Testis (tissue), 2 donors: ENCODE measurements at regions not wholly inside any gene's neighbourhood (a gene's known extent, or its start where the extent isn't known, plus 50 kb on each side); places are given as distances from the start of the nearest gene placed in this dataset.

Experiments used
- DNase-seq: peaks from one replicate; pipeline ENCODE4 v3.0.0-alpha.2; 2019
- H3K27ac ChIP-seq, 2 donors: fragments of 200-600 bp; sonication (generic); one replicate each; pipeline ENCODE4 v1.5.1; 2019
- H3K27me3 ChIP-seq: fragments of 200-600 bp; sonication (generic); one replicate; pipeline ENCODE4 v1.5.1; 2019
- H3K36me3 ChIP-seq: fragments of 200-600 bp; sonication (generic); one replicate; pipeline ENCODE4 v1.5.1; 2017; ENCODE audit warnings: low read depth; ENCODE audit errors: missing control alignments
- H3K4me1 ChIP-seq: fragments of 200-600 bp; sonication (generic); one replicate; pipeline ENCODE4 v1.5.1; 2019
- H3K4me3 ChIP-seq, 2 donors: fragments of 200-600 bp; sonication (generic); one replicate each; pipeline ENCODE4 v1.5.1; 2017 to 2019
- H3K9me3 ChIP-seq: fragments of 200-600 bp; sonication (generic); one replicate; pipeline ENCODE4 v1.5.1; 2017
- POLR2A ChIP-seq: fragments of 450-650 bp; IDR thresholded peaks from one replicate; pipeline ENCODE4 v1.6.1; 2017; ENCODE audit warnings: antibody characterized with exemption, mild to moderate bottlenecking, moderate library complexity
- WGBS, 2 donors: methylation state at CpG; one replicate each; pipeline ENCODE4 v1.1.5; 2018; 5-methylcytosine and 5-hydroxymethylcytosine counted together
- intact Hi-C: fragments of 100-400 bp; cut with DNase I; formaldehyde crosslinking; loops from one replicate; pipeline ENCODE4 v1.15.1; 2023; ENCODE audit warnings: low total_unique reads
- TF ChIP-seq, protein P1 (sequence below), 3 experiments: fragments of 450-650 bp in 2 of 3; fragments of 200-600 bp in 1 of 3; sonication (generic) in 1 of 3; IDR thresholded peaks; one replicate each; pipeline ENCODE4 v1.5.1; 2016 to 2019; ENCODE audit warnings: antibody characterized with exemption in 3 of 3, mild to moderate bottlenecking in 2 of 3, moderate library complexity in 1 of 3

DNA sequence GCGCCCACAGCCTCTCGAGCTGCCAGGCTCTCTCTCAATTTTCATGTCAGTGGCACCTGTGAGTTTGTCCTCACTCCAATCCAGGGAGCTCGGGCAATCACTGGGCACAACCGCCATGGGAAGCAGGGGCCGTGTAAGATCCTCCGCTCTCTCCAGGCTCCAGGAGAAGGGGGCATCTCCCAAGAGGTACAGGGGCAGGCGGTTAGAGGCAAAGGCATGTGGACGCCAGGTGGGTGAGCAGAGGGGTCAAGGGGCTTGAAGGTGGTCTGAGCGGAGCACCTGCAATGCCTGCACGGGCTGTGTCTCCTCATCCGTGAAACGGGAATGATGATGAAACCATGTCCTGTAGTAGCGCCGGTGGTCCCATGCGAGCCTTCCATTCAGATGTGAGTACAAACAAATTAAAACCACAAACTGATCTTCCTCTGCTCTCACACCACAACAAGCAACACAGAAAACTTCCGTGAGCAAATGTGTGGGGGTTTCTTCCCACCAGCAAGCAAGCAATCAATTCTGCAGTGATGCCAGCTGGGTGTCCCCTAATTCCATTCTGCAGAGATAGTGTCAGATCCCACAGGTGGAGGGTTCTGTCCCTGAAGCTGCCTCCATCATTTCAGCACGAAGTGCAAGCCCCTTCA lies 222.5 kb upstream of the PMEPA1 start:
- H3K4me1 ChIP-seq = no peaks in the 10 kb centered on the region
- no peak for TF ChIP-seq POLR2A
- TF ChIP-seq, protein P1, sequence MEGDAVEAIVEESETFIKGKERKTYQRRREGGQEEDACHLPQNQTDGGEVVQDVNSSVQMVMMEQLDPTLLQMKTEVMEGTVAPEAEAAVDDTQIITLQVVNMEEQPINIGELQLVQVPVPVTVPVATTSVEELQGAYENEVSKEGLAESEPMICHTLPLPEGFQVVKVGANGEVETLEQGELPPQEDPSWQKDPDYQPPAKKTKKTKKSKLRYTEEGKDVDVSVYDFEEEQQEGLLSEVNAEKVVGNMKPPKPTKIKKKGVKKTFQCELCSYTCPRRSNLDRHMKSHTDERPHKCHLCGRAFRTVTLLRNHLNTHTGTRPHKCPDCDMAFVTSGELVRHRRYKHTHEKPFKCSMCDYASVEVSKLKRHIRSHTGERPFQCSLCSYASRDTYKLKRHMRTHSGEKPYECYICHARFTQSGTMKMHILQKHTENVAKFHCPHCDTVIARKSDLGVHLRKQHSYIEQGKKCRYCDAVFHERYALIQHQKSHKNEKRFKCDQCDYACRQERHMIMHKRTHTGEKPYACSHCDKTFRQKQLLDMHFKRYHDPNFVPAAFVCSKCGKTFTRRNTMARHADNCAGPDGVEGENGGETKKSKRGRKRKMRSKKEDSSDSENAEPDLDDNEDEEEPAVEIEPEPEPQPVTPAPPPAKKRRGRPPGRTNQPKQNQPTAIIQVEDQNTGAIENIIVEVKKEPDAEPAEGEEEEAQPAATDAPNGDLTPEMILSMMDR (IDR thresholded peaks at IDR 0.05) = no peak
- 85 to 92% methylated on average over 15 to 17 of the region's 17 CpGs for WGBS, 2 donors
- intact Hi-C loops = no loop called here
- DNase-seq = no peak
- no peaks in the 10 kb centered on the region for H3K36me3 ChIP-seq
- H3K9me3 ChIP-seq = no peaks in the 10 kb centered on the region
- no peak overlapping the region for H3K4me3 ChIP-seq
- H3K27ac ChIP-seq = no peak overlapping the region
- no peaks in the 10 kb centered on the region for H3K27me3 ChIP-seq

DNA sequence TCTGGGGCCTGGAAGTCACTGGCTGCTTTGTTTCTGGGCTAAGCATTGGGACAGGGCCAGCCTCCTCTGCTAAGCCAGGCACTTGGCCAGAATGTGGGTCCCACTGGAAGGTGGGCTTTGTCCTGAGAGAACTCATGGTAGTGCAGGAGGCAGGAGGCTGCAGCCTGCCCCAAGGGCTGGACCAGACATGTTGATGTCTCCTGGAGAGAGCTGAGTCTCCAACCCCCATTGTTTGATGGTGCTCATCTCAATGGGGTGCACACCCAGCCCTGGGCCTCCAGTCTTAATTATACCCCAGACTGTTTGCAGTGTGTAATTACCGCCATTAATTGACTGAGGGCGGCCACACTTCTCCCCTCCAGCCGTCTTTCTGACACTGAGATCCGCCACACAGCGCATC lies 220.5 kb upstream of the PMEPA1 start:
- 88 to 94% methylated on average over 5 of the region's 5 CpGs for WGBS, 2 donors
- intact Hi-C loops = no loop called here

DNA sequence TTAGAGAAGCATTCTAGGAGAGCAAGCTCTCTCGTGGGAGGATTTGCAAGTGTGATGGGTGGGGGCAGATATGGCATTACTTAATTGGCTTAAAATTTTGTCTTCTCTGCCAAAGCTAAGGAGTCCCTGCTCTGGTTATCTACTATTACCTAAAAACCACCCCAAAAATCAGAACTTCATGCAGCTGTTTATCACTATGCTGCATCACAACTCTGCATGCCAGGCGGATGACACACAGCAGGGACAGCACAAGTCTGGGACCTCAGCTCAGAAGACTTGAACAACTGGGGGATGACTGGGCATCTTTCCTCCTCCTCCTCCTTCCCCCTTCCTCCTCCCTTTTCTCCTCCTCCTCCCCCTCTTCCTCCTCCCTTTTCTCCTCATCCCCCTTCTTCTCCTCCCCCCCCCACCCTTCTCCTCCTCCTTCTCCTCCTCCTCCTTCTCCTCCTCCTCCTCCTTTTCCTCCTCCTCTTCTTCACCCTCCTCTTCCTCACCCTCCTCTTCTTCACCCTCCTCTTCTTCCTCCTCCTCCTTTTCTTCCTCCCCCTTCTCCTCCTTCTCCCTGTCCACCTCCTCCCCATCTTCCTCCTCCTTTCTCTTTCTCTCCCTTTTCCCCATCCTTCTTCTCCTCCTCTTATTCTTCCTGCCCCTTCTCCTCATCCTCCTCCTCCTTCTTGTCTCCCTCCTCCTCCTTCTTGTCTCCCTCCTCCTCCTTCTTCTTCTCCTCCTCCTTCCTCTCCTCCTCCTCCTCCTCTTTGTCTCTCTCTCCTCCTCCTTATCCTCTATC lies 218.6 kb upstream of the PMEPA1 start:
- intact Hi-C loops = no loop called here
- no peak overlapping the region for H3K4me3 ChIP-seq
- no peaks in the 10 kb centered on the region for H3K36me3 ChIP-seq
- WGBS, 2 donors = 57 to 58% methylated on average over 2 of the region's 2 CpGs
- no peak for DNase-seq
- no peaks in the 10 kb centered on the region for H3K4me1 ChIP-seq
- H3K27me3 ChIP-seq = no peaks in the 10 kb centered on the region
- H3K27ac ChIP-seq = no peak overlapping the region
- no peak for TF ChIP-seq POLR2A
- TF ChIP-seq, protein P1 (IDR thresholded peaks at IDR 0.05) = no peak
- H3K9me3 ChIP-seq = no peaks in the 10 kb centered on the region

More for the DNA sequence above, 220.5 kb upstream of the PMEPA1 start:
- Histone ChIP-seq H3K27me3 (no peaks in the 10 kb centered on the region), H3K4me1 (no peaks in the 10 kb centered on the region), H3K27ac (no peak overlapping the region), H3K9me3 (no peaks in the 10 kb centered on the region), H3K4me3 (no peak overlapping the region), H3K36me3 (no peaks in the 10 kb centered on the region)
- no peak for DNase-seq
- TF ChIP-seq, protein P1 (IDR thresholded peaks at IDR 0.05) = no peak
- no peak for TF ChIP-seq POLR2A

DNA sequence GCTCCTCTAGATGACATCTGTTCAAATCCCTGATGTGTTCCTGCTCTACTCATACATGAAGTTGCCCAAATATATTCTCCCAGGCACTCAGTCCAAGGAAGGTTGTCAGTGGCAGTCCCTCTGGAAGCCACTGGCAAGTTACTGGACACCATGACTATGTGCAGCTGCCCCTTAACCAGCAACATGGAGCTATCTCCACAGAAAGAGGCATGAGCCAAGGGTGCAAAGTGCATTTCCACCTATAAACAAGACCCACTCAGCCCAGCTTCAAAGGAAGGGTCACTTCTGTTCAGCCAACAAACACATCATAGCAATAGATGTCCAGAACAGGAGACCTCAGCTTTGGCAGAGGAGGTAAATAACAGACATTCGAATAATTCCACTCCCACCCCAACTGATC lies 217.6 kb upstream of the PMEPA1 start:
- Histone ChIP-seq H3K4me3 (no peak overlapping the region), H3K9me3 (no peaks in the 10 kb centered on the region), H3K36me3 (no peaks in the 10 kb centered on the region), H3K4me1 (no peaks in the 10 kb centered on the region), H3K27ac (no peak overlapping the region), H3K27me3 (no peaks in the 10 kb centered on the region)
- intact Hi-C loops = no loop called here
- WGBS, 2 donors = 70 to 100% methylated on average over 1 of the region's 1 CpG
- TF ChIP-seq POLR2A = no peak
- TF ChIP-seq, protein P1 (IDR thresholded peaks at IDR 0.05) = no peak
- no peak for DNase-seq

DNA sequence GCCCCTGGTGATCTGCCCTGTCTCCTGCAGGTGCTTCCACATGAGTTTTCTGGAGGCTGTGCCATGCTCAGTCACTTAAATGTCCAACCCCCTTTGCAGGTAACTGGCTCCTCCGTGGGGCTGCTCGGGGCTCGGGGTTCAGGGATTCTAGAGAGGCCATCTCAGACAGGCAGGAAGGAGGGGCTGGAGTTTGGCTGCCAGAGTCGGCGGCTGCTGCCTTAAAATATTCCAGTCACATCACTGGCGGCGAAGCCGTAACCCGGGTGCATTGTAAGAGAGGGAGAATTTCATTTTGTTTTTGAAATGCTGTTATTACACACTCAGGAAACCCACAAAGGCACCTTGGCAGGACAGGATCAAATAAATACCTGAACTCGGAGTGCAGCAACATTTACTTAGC lies 212.9 kb upstream of the PMEPA1 start:
- Histone ChIP-seq H3K36me3 (no peaks in the 10 kb centered on the region), H3K4me1 (no peaks in the 10 kb centered on the region), H3K9me3 (no peaks in the 10 kb centered on the region), H3K4me3 (no peak overlapping the region), H3K27ac (no peak overlapping the region), H3K27me3 (no peaks in the 10 kb centered on the region)
- no peak for DNase-seq
- no peak for TF ChIP-seq POLR2A
- TF ChIP-seq, protein P1 (IDR thresholded peaks at IDR 0.05) = no peak
- WGBS, 2 donors = 61 to 68% methylated on average over 9 to 10 of the region's 10 CpGs
- intact Hi-C loops = no loop called here
